Tibial artery (tissue), 4 donors: ENCODE measurements at regions not wholly inside any gene's neighbourhood (a gene's known extent, or its start where the extent isn't known, plus 50 kb on each side); places are given as distances from the start of the nearest gene placed in this dataset.
A peak's percentile ranks its signal among the peaks of the same experiment; 100 is the strongest.

Experiments
- DNase-seq, 2 donors: peaks; one replicate each; pipeline ENCODE4 v3.0.0-alpha.2; 2019
- H3K27ac ChIP-seq, 2 donors: fragments of 200-600 bp; sonication (generic) in 1 of 2; 1 replicate in 1 of 2; 2 replicates in 1 of 2; pipeline ENCODE4 v1.5.1; 2018 to 2019; ENCODE audit warnings: mild to moderate bottlenecking in 1 of 2
- H3K27me3 ChIP-seq, 2 donors: fragments of 200-600 bp; sonication (generic) in 1 of 2; one replicate each; pipeline versions ENCODE4 v1.5.1 to v1.6.0; 2016 to 2019
- H3K36me3 ChIP-seq, 3 donors: fragments of 200-600 bp; sonication (generic) in 2 of 3; one replicate each; pipeline ENCODE4 v1.5.1; 2016 to 2019; ENCODE audit warnings: mild to moderate bottlenecking in 2 of 3
- H3K4me1 ChIP-seq, 4 donors: fragments of 200-600 bp; sonication (generic) in 2 of 4; 1 replicate in 3 of 4; 2 replicates in 1 of 4; pipeline ENCODE4 v1.5.1; 2016 to 2019
- H3K4me3 ChIP-seq, 2 donors: fragments of 200-600 bp; sonication (generic) in 1 of 2; 1 replicate in 1 of 2; 2 replicates in 1 of 2; pipeline ENCODE4 v1.5.1; 2018 to 2019; ENCODE audit warnings: mild to moderate bottlenecking in 2 of 2
- H3K9me3 ChIP-seq, 3 donors: fragments of 200-600 bp; sonication (generic) in 1 of 3; one replicate each; pipeline ENCODE4 v1.5.1; 2016 to 2019
- CTCF ChIP-seq, 2 experiments: fragments of 200-600 bp in 1 of 2; fragments of 450-650 bp in 1 of 2; IDR thresholded peaks; one replicate each; pipeline ENCODE4 v1.5.1; 2017 to 2019; ENCODE audit warnings: antibody characterized with exemption in 2 of 2, mild to moderate bottlenecking in 1 of 2, moderate library complexity in 1 of 2
- intact Hi-C: fragments of 100-400 bp; cut with DNase I; formaldehyde crosslinking; loops from one replicate; pipeline ENCODE4 v1.15.0; 2023; ENCODE audit warnings: low total_unique reads

GRCh38 chr16:85234310-85235204 lies 122.3 kb upstream of the CIBAR2 start:
- intact Hi-C loops = no loop called here
- peaks cover 12 to 76% (median 63%) of the 10 kb centered on the region in 4 donors for H3K4me1 ChIP-seq
- no peaks in the 10 kb centered on the region for H3K36me3 ChIP-seq
- H3K4me3 ChIP-seq = peak overlapping the region; percentile 42 to 59
- TF ChIP-seq CTCF (IDR thresholded peaks at IDR 0.05) = no peak
- no peaks in the 10 kb centered on the region for H3K9me3 ChIP-seq
- peak; percentile 66 to 89 for DNase-seq
- H3K27ac ChIP-seq = peak overlapping the region; percentile 51 to 73
- H3K27me3 ChIP-seq = no peaks in the 10 kb centered on the region

GRCh38 chr16:85235991-85236817 lies 123.9 kb upstream of the CIBAR2 start:
- TF ChIP-seq CTCF (IDR thresholded peaks at IDR 0.05) = no peak
- peak; percentile 44 to 83 for DNase-seq
- Histone ChIP-seq H3K4me1 (peaks cover 12 to 76% (median 63%) of the 10 kb centered on the region in 4 donors), H3K27me3 (no peaks in the 10 kb centered on the region), H3K4me3 (peak overlapping the region; percentile 42 to 59), H3K9me3 (no peaks in the 10 kb centered on the region), H3K27ac (peak overlapping the region; percentile 51 to 73), H3K36me3 (no peaks in the 10 kb centered on the region)
- intact Hi-C loops = no loop called here

GRCh38 chr16:85236818-85237150 lies 124.5 kb upstream of the CIBAR2 start:
- intact Hi-C loops = no loop called here
- no peaks in the 10 kb centered on the region for H3K9me3 ChIP-seq
- H3K36me3 ChIP-seq = no peaks in the 10 kb centered on the region
- no peak for DNase-seq
- no peaks in the 10 kb centered on the region for H3K27me3 ChIP-seq
- H3K27ac ChIP-seq = peak overlapping the region in 1 of 2 donors; percentile 73
- no peak for TF ChIP-seq CTCF (IDR thresholded peaks at IDR 0.05)
- no peak overlapping the region for H3K4me3 ChIP-seq
- H3K4me1 ChIP-seq = peaks cover 12 to 71% (median 59%) of the 10 kb centered on the region in 4 donors

- no peaks in the 10 kb centered on the region for H3K36me3 ChIP-seq
- peaks cover 7 to 61% (median 49%) of the 10 kb centered on the region in 4 donors for H3K4me1 ChIP-seq
- DNase-seq = no peak
- H3K9me3 ChIP-seq = no peaks in the 10 kb centered on the region
- TF ChIP-seq CTCF (IDR thresholded peaks at IDR 0.05) = no peak
- H3K4me3 ChIP-seq = no peak overlapping the region
- no peaks in the 10 kb centered on the region for H3K27me3 ChIP-seq
- intact Hi-C loops = no loop called here
- H3K27ac ChIP-seq = peak overlapping the region; percentile 41 to 46
Observed at GRCh38 chr16:85237817-85238216, 125.5 kb upstream of the CIBAR2 start.

- peak overlapping the region; percentile 41 to 46 for H3K27ac ChIP-seq
- intact Hi-C loops = no loop called here
Observed at GRCh38 chr16:85238233-85238647, 126.0 kb upstream of the CIBAR2 start.

More at GRCh38 chr16:85238233-85238647, 126.0 kb upstream of the CIBAR2 start:
- no peaks in the 10 kb centered on the region for H3K9me3 ChIP-seq
- no peaks in the 10 kb centered on the region for H3K36me3 ChIP-seq
- H3K27me3 ChIP-seq = no peaks in the 10 kb centered on the region
- H3K4me1 ChIP-seq = peaks cover 7 to 58% (median 46%) of the 10 kb centered on the region in 4 donors
- H3K4me3 ChIP-seq = peak overlapping the region in 1 of 2 donors; percentile 12
- peak in 1 of 2 experiments; percentile 31 for TF ChIP-seq CTCF (IDR thresholded peaks at IDR 0.05)
- peak; percentile 92 to 96 for DNase-seq
